Astrocyte of the cerebellum (primary cell): ENCODE measurements at regions not wholly inside any gene's neighbourhood (a gene's known extent, or its start where the extent isn't known, plus 50 kb on each side); places are given as distances from the start of the nearest gene placed in this dataset.

ENCODE experiments used
- DNase-seq: peaks from one replicate; pipeline ENCODE4 v3.0.0-alpha.2; 2011; ENCODE audit warnings: low read depth
- H3K4me3 ChIP-seq: 2 replicates; pipeline ENCODE4 v1.5.1; 2011; ENCODE audit warnings: mild to moderate bottlenecking, low read depth, low read length, moderate library complexity
- CTCF ChIP-seq: IDR thresholded peaks from 2 replicates; pipeline ENCODE4 v1.5.1; 2012; ENCODE audit warnings: low read length, low read depth, moderate library complexity, mild to moderate bottlenecking; ENCODE audit errors: missing control alignments
- in situ Hi-C: cut with HindIII; loops from 2 replicates; pipeline ENCODE4 v1.10.0; 2017; ENCODE audit warnings: low sequenced_read_pairs

DNA sequence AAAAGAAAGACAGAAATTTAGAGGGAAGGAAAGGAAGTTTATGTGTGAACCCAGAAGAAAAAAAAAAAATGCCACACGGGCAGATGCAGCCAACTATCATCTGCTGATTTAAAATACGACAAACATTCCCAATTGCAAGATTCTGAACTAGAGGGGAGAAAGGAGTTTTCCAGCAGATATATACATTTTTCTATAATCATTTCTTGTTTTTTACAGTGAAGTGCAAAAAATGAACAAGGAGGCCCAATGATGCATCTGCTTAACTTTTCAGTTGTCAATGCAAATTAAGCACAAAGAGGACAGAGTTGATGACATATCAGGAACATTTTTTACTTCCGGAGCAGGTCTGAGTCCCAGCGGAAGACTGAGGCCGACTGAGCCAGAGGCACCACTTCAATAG, 144.7 kb downstream of the MYCN start:
- H3K4me3 ChIP-seq: no peak overlapping the region
- in situ Hi-C loops: no loop called here
- no peak for DNase-seq
- no peak for TF ChIP-seq CTCF

DNA sequence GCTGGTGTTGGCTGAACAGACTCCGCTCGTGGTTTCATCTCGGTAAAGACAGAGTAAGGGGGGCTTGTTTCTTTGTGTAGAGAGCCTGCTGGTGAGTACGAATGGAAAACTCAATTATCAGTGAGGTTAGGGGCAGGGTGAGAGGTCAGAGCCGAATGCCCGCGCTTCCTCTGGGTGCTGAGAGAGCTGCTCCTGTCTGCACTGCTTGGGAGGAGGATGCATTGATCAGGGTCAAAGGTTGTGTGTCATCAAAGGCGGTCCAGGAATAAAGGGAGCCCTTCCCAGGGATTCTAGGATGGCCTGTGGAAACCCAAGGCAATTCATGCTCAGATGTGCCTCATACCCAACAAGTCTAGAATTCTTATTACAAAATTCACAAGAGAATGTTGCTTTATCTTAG, 143.9 kb downstream of the MYCN start:
- DNase-seq: no peak
- in situ Hi-C loops: no loop called here
- no peak for TF ChIP-seq CTCF
- no peak overlapping the region for H3K4me3 ChIP-seq

- in situ Hi-C loops: no loop called here
- H3K4me3 ChIP-seq: no peak overlapping the region
- TF ChIP-seq CTCF: no peak
- DNase-seq: no peak
These were observed 141.9 kb downstream of the MYCN start for GRCh38 chr2:16082276-16082675.

GRCh38 chr2:16081316-16082200, 141.2 kb downstream of the MYCN start:
- DNase-seq: no peak
- H3K4me3 ChIP-seq: no peak overlapping the region
- no peak for TF ChIP-seq CTCF
- in situ Hi-C loops: no loop called here

- no peak for TF ChIP-seq CTCF
- in situ Hi-C loops: no loop called here
These were observed 140.2 kb downstream of the MYCN start for GRCh38 chr2:16080516-16080915.

GRCh38 chr2:16080071-16080470, 139.7 kb downstream of the MYCN start:
- no peak overlapping the region for H3K4me3 ChIP-seq
- no peak for DNase-seq
- in situ Hi-C loops: no loop called here
- TF ChIP-seq CTCF: no peak

More at GRCh38 chr2:16080516-16080915, 140.2 kb downstream of the MYCN start:
- no peak overlapping the region for H3K4me3 ChIP-seq
- no peak for DNase-seq

GRCh38 chr2:16079637-16080036, 139.3 kb downstream of the MYCN start:
- in situ Hi-C loops: no loop called here
- DNase-seq: no peak
- H3K4me3 ChIP-seq: no peak overlapping the region
- no peak for TF ChIP-seq CTCF
